K562 (cell line): ENCODE measurements at regions not wholly inside any gene's neighbourhood (a gene's known extent, or its start where the extent isn't known, plus 50 kb on each side); places are given as distances from the start of the nearest gene placed in this dataset.

Experiments used
- ATAC-seq: fragments of 200-7000 bp; cut with Tn5 transposase; 3 replicates; pipeline ENCODE4 v1.9.1; 2020; ENCODE audit warnings: moderate library complexity
- BruUV-seq: library from RNA; stranded (reverse); fragments of 400-500 nt; replicated peaks from 2 replicates; lab custom pipeline; 2021; lab: Mats Ljungman, UMichigan
- CTCF ChIA-PET: fragments of 300-600 bp; formaldehyde crosslinking; extraction: SDS; loops from one replicate; lab custom pipeline; 2021; ENCODE audit warnings: low intra/inter-chr PET ratio; lab: Yijun Ruan, JAX
- POLR2A ChIA-PET: fragments of 300-600, 350-650 bp; sonication (Branson Sonifier 250); formaldehyde crosslinking; extraction: SDS; loops from one replicate; lab custom pipeline; 2021; ENCODE audit warnings: antibody characterized with exemption, inconsistent platforms; lab: Yijun Ruan, JAX
- DNase-seq, 4 experiments: peaks; one replicate each; pipeline versions ENCODE4 v3.0.0 to v3.0.0-alpha.2; 2011 to 2018; ENCODE audit warnings: low spot score in 3 of 4, mixed read lengths in 3 of 4; ENCODE audit errors: extremely low read depth in 1 of 4
- FAIRE-seq: peaks from 2 replicates; lab custom pipeline; 2011; peaks lifted over from hg19 to GRCh38; lab: Jason Lieb, UNC
- H2AFZ ChIP-seq: 2 replicates; pipeline ENCODE4 v1.6.0; 2011; ENCODE audit warnings: low read depth, low read length, control low read depth, inconsistent platforms
- H3K27ac ChIP-seq: fragments of 200-600 bp; 3 replicates; pipeline ENCODE4 v1.8.0; 2011; ENCODE audit warnings: low read depth, mild to moderate bottlenecking, control low read depth, inconsistent platforms, low read length, moderate library complexity, mixed read lengths; ENCODE audit errors: extremely low read depth
- H3K27me3 ChIP-seq, 2 experiments: fragments of 300-600 bp in 1 of 2; 2 replicates in 1 of 2; 3 replicates in 1 of 2; pipeline versions ENCODE4 v1.6.0 to v1.8.0; 2011; ENCODE audit warnings: inconsistent platforms in 2 of 2, low read length in 2 of 2, mild to moderate bottlenecking in 1 of 2, mixed read lengths in 1 of 2, moderate library complexity in 1 of 2; ENCODE audit not compliant: control insufficient read depth in 2 of 2, insufficient read depth in 2 of 2
- H3K36me3 ChIP-seq: fragments of 300-600 bp; 3 replicates; pipeline ENCODE4 v1.8.0; 2011; ENCODE audit warnings: mild to moderate bottlenecking, low read length, inconsistent platforms; ENCODE audit not compliant: control insufficient read depth, insufficient read depth
- H3K4me1 ChIP-seq, 2 experiments: fragments of 200-600 bp in 1 of 2; replicated peaks in 1 of 2; 2 replicates in 1 of 2; 3 replicates in 1 of 2; pipeline versions ENCODE4 v1.5.1 to v1.8.0; 2011; ENCODE audit warnings: inconsistent platforms in 2 of 2, low read length in 2 of 2, mild to moderate bottlenecking in 1 of 2, mixed read lengths in 1 of 2, moderate library complexity in 1 of 2; ENCODE audit not compliant: control insufficient read depth in 2 of 2, insufficient read depth in 2 of 2
- H3K4me2 ChIP-seq: 2 replicates; pipeline ENCODE4 v1.6.1; 2011; ENCODE audit warnings: low read length, control low read depth, inconsistent platforms, mixed read lengths; ENCODE audit not compliant: insufficient read depth
- H3K4me3 ChIP-seq: fragments of 200-600 bp; sonication (generic), shearing (Covaris generic); 2 replicates; pipeline ENCODE4 v1.5.1; 2016; ENCODE audit warnings: control low read depth, inconsistent platforms
- H3K79me2 ChIP-seq: fragments of 200-600 bp; 3 replicates; pipeline ENCODE4 v1.8.0; 2011; ENCODE audit warnings: low read length, inconsistent platforms; ENCODE audit not compliant: control insufficient read depth, insufficient read depth
- H3K9ac ChIP-seq, 2 experiments: 2 replicates each; pipeline versions ENCODE4 v1.6.0 to v1.6.1; 2011; ENCODE audit warnings: low read depth in 2 of 2, low read length in 2 of 2, control low read depth in 1 of 2, inconsistent platforms in 1 of 2, mild to moderate bottlenecking in 1 of 2, mixed read lengths in 1 of 2; ENCODE audit not compliant: insufficient read depth in 1 of 2
- H3K9me1 ChIP-seq: one replicate; pipeline ENCODE4 v1.6.0; 2011; ENCODE audit warnings: inconsistent platforms, mild to moderate bottlenecking, low read length, moderate library complexity; ENCODE audit not compliant: control insufficient read depth, insufficient read depth
- H3K9me3 ChIP-seq: replicated peaks from 2 replicates; pipeline ENCODE4 v1.5.1; 2011; ENCODE audit warnings: low read depth, low read length, inconsistent platforms; ENCODE audit not compliant: control insufficient read depth, insufficient read depth
- H4K20me1 ChIP-seq: replicated peaks from 2 replicates; pipeline ENCODE4 v1.6.1; 2011; ENCODE audit warnings: low read length, inconsistent platforms, mixed read lengths; ENCODE audit not compliant: control insufficient read depth, insufficient read depth
- AFF1 ChIP-seq, 2 experiments: fragments of 450-650 bp; IDR thresholded peaks; 2 replicates each; pipeline ENCODE4 v1.6.1; 2018; ENCODE audit warnings: mild to moderate bottlenecking in 2 of 2, low read depth in 1 of 2; ENCODE audit not compliant: partially characterized antibody in 2 of 2
- BRD4 ChIP-seq: fragments of 200-600 bp; sonication (generic); IDR thresholded peaks from 2 replicates; pipeline ENCODE4 v1.6.1; 2017; ENCODE audit warnings: inconsistent platforms
- FOXJ3 ChIP-seq: sonication (generic); formaldehyde crosslinking; IDR thresholded peaks from 2 replicates; pipeline ENCODE4 v1.4.0; 2020; ENCODE audit warnings: mild to moderate bottlenecking, missing genetic modification reagents
- TSHZ1 ChIP-seq: fragments of 250-450 bp; sonication (Bioruptor Pico); IDR thresholded peaks from 2 replicates; pipeline ENCODE4 v1.4.0; 2020; ENCODE audit warnings: mild to moderate bottlenecking, moderate library complexity
- ZFP1 ChIP-seq: fragments of 450-650 bp; formaldehyde crosslinking; IDR thresholded peaks from 2 replicates; pipeline ENCODE4 v1.4.0; 2020; ENCODE audit warnings: mild to moderate bottlenecking, mixed read lengths
- ZNF274 ChIP-seq: IDR thresholded peaks from 2 replicates; pipeline ENCODE4 v1.6.1; 2011; ENCODE audit warnings: low read depth, mild to moderate bottlenecking, low read length, moderate library complexity, borderline replicate concordance
- WGBS: fragments of 100-300 bp; shearing (Covaris generic); methylation state at CpG from one replicate; pipeline ENCODE4 v1.1.6; 2016; ENCODE audit warnings: low coverage, mixed read lengths; ENCODE audit not compliant: insufficient coverage; ENCODE audit errors: missing lambda C conversion rate; 5-methylcytosine and 5-hydroxymethylcytosine counted together
- in situ Hi-C: fragments of 300-500 bp; cut with MboI; formaldehyde crosslinking; loops from 4 replicates; pipeline ENCODE4 v1.15.0; 2018; ENCODE audit warnings: inconsistent platforms, mixed read lengths
- intact Hi-C: fragments of 100-400 bp; cut with micrococcal nuclease; formaldehyde crosslinking; loops from 2 replicates; pipeline ENCODE4 v1.14.2; 2022

- Histone ChIP-seq H3K4me1 (no peaks in the 10 kb centered on the region), H3K27me3 (peaks cover 0 to 35% of the 10 kb centered on the region in 2 experiments; a peak in 2 of 5 replicates), H3K9me1 (no peaks in the 10 kb centered on the region), H2AFZ (no peak overlapping the region), H3K9me3 (no peaks in the 10 kb centered on the region), H3K79me2 (no peaks in the 10 kb centered on the region), H3K4me2 (no peak overlapping the region), H3K27ac (no peak overlapping the region), H3K4me3 (no peak overlapping the region), H3K9ac (no peak overlapping the region), H3K36me3 (no peaks in the 10 kb centered on the region), H4K20me1 (no peaks in the 10 kb centered on the region; the same call in 1 of the 2 replicates)
- ChIA-PET CTCF (no interaction called here), POLR2A (no interaction called here)
- DNase-seq, result no peak
- intact Hi-C loops (no loop called here), in situ Hi-C loops (no loop called here)
- no peak for ATAC-seq
- 0% methylated on average over 5 of the region's 5 CpGs for WGBS
- BruUV-seq, result no TSS peak
- no peak for FAIRE-seq
- TF ChIP-seq TSHZ1 (CRISPR knock-in tag), result no peak
- TF ChIP-seq ZNF274, result no peak
- TF ChIP-seq FOXJ3, result no peak
- no peak for TF ChIP-seq BRD4
- no peak for TF ChIP-seq ZFP1 (CRISPR knock-in tag)
- TF ChIP-seq AFF1 (IDR thresholded peaks at IDR 0.05; ENCODE audit: low read depth in 1 of 2, partially characterized antibody in 2 of 2), result no peak
Measured at GRCh38 chr20:48480216-48480772, 347.5 kb downstream of the PREX1 start.
